Smooth muscle cell (in vitro differentiated cells): ENCODE measurements at regions not wholly inside any gene's neighbourhood (a gene's known extent, or its start where the extent isn't known, plus 50 kb on each side); places are given as distances from the start of the nearest gene placed in this dataset.

Experiments used
- DNase-seq: peaks from one replicate; lab custom pipeline; 2025; ENCODE audit not compliant: unreplicated experiment; lab: John Stamatoyannopoulos, UW
- H2AFZ ChIP-seq: fragments of 200-600 bp; sonication (generic); 2 replicates; pipeline ENCODE4 v1.6.0; 2016; ENCODE audit warnings: antibody characterized with exemption, low read depth, mild to moderate bottlenecking
- H3F3A ChIP-seq: fragments of 200-600 bp; sonication (generic); 2 replicates; pipeline ENCODE4 v1.6.0; 2017; ENCODE audit warnings: antibody characterized with exemption, low read depth
- H3K27ac ChIP-seq: fragments of 200-600 bp; sonication (generic); 2 replicates; pipeline ENCODE4 v1.5.1; 2016; ENCODE audit warnings: low read depth, mild to moderate bottlenecking
- H3K27me3 ChIP-seq: fragments of 200-600 bp; sonication (generic); 2 replicates; pipeline ENCODE4 v1.6.1; 2016; ENCODE audit warnings: low read depth, mild to moderate bottlenecking
- H3K36me3 ChIP-seq: fragments of 200-600 bp; sonication (generic); 2 replicates; pipeline ENCODE4 v1.5.1; 2016; ENCODE audit warnings: low read depth
- H3K4me1 ChIP-seq: fragments of 200-600 bp; sonication (generic); 2 replicates; pipeline ENCODE4 v1.5.1; 2016; ENCODE audit warnings: low read depth
- H3K4me2 ChIP-seq: fragments of 200-600 bp; sonication (generic); 2 replicates; pipeline ENCODE4 v1.6.0; 2016; ENCODE audit warnings: mild to moderate bottlenecking
- H3K4me3 ChIP-seq: fragments of 200-600 bp; sonication (generic); 2 replicates; pipeline ENCODE4 v1.5.1; 2016; ENCODE audit warnings: mild to moderate bottlenecking
- H3K79me2 ChIP-seq: fragments of 200-600 bp; sonication (generic); 2 replicates; pipeline ENCODE4 v1.6.0; 2016; ENCODE audit warnings: low read depth, mild to moderate bottlenecking
- H3K9ac ChIP-seq: fragments of 200-600 bp; sonication (generic); 2 replicates; pipeline ENCODE4 v1.6.0; 2016; ENCODE audit warnings: low read depth
- H3K9me3 ChIP-seq: fragments of 200-600 bp; sonication (generic); replicated peaks from 2 replicates; pipeline ENCODE4 v1.5.1; 2016; ENCODE audit warnings: low read depth
- H4K20me1 ChIP-seq: fragments of 200-600 bp; sonication (generic); 2 replicates; pipeline ENCODE4 v1.6.0; 2016; ENCODE audit warnings: low read depth
- CTCF ChIP-seq: fragments of 200-600 bp; sonication (generic); IDR thresholded peaks from 2 replicates; pipeline ENCODE4 v1.5.1; 2017; ENCODE audit warnings: borderline replicate concordance, mild to moderate bottlenecking, antibody characterized with exemption; ENCODE audit not compliant: insufficient read depth, poor library complexity, severe bottlenecking
- whole genome bisulfite sequencing: methylation state at CpG from one replicate; pipeline ENCODE4 v1.1.7; 2016; ENCODE audit warnings: low lambda C conversion rate; 5-methylcytosine and 5-hydroxymethylcytosine counted together

GRCh38 chr1:4156241-4156973 is 256.3 kb upstream of the C1orf174 start:
- Histone ChIP-seq H3K27me3 (peaks cover 3% of the 10 kb centered on the region), H3K4me3 (no peak overlapping the region), H4K20me1 (no peaks in the 10 kb centered on the region), H3K9me3 (no peaks in the 10 kb centered on the region), H3K36me3 (no peaks in the 10 kb centered on the region), H3K9ac (no peak overlapping the region), H3F3A (no peaks in the 10 kb centered on the region), H3K27ac (no peak overlapping the region), H3K4me2 (no peak overlapping the region), H3K79me2 (no peaks in the 10 kb centered on the region), H3K4me1 (no peaks in the 10 kb centered on the region), H2AFZ (no peak overlapping the region)
- TF ChIP-seq CTCF, result no peak
- no peak for DNase-seq
- WGBS, result 77% methylated on average over 14 of the region's 14 CpGs

- Histone ChIP-seq H3K4me1 (no peaks in the 10 kb centered on the region), H3K36me3 (no peaks in the 10 kb centered on the region), H3K4me3 (no peak overlapping the region), H3K79me2 (no peaks in the 10 kb centered on the region), H3K9ac (no peak overlapping the region), H3K27me3 (peaks cover 3% of the 10 kb centered on the region), H4K20me1 (no peaks in the 10 kb centered on the region), H3K4me2 (no peak overlapping the region), H2AFZ (no peak overlapping the region), H3K9me3 (no peaks in the 10 kb centered on the region), H3K27ac (no peak overlapping the region), H3F3A (no peaks in the 10 kb centered on the region)
- no peak for DNase-seq
- no peak for TF ChIP-seq CTCF
- WGBS, result 96% methylated on average over 7 of the region's 7 CpGs
Measured at GRCh38 chr1:4160181-4160580, 260.1 kb upstream of the C1orf174 start.

- Histone ChIP-seq H3K4me2 (no peak overlapping the region), H2AFZ (no peak overlapping the region), H3K4me1 (no peaks in the 10 kb centered on the region), H3K4me3 (no peak overlapping the region), H3K27ac (no peak overlapping the region), H3K27me3 (peaks cover 3% of the 10 kb centered on the region), H3F3A (no peaks in the 10 kb centered on the region), H3K9me3 (no peaks in the 10 kb centered on the region), H3K9ac (no peak overlapping the region), H3K36me3 (no peaks in the 10 kb centered on the region), H4K20me1 (no peaks in the 10 kb centered on the region), H3K79me2 (no peaks in the 10 kb centered on the region)
- no peak for TF ChIP-seq CTCF
- DNase-seq, result no peak
- 82% methylated on average over 27 of the region's 29 CpGs for WGBS
Measured at GRCh38 chr1:4161366-4162006, 261.4 kb upstream of the C1orf174 start.
